A549 (cell line): ENCODE measurements at regions not wholly inside any gene's neighbourhood (a gene's known extent, or its start where the extent isn't known, plus 50 kb on each side); places are given as distances from the start of the nearest gene placed in this dataset.

Source experiments
- ATAC-seq, 2 experiments: fragments of 200-7000 bp in 1 of 2; fragments of >200 bp in 1 of 2; cut with Nextera tagmentation in 1 of 2; cut with Tn5 transposase in 1 of 2; 3 replicates each; pipeline versions ENCODE4 v1.8.0 to v1.9.1; 2018 to 2020; ENCODE audit warnings: mild to moderate bottlenecking in 1 of 2, moderate library complexity in 1 of 2
- CTCF ChIA-PET: fragments of 300-600 bp; sonication (Branson Sonifier 250); formaldehyde crosslinking; extraction: SDS; loops from one replicate; lab custom pipeline; 2021; ENCODE audit warnings: antibody characterized with exemption, inconsistent platforms; lab: Yijun Ruan, JAX
- POLR2A ChIA-PET: fragments of 350-600 bp; formaldehyde crosslinking; extraction: SDS; loops from one replicate; lab custom pipeline; 2021; ENCODE audit warnings: antibody characterized with exemption, inconsistent platforms; lab: Yijun Ruan, JAX
- DNase-seq, 2 experiments: peaks; one replicate each; pipeline versions ENCODE4 v3.0.0 to v3.0.0-alpha.2; 2011 to 2016; ENCODE audit warnings: low read depth in 1 of 2, low spot score in 1 of 2
- FAIRE-seq: peaks from 2 replicates; lab custom pipeline; 2011; peaks lifted over from hg19 to GRCh38; lab: Jason Lieb, UNC
- H3K27ac ChIP-seq, 2 experiments: fragments of >200 bp; sonication (Bioruptor Twin); formaldehyde crosslinking; 3 replicates each; pipeline ENCODE4 v1.5.1; 2016 to 2017
- H3K4me1 ChIP-seq: fragments of >200 bp; sonication (Bioruptor Twin); formaldehyde crosslinking; 3 replicates; pipeline ENCODE4 v1.6.1; 2016
- H3K4me2 ChIP-seq: fragments of >200 bp; sonication (Bioruptor Twin); formaldehyde crosslinking; 3 replicates; pipeline ENCODE4 v1.6.1; 2016
- H3K4me3 ChIP-seq: fragments of >200 bp; sonication (Bioruptor Twin); formaldehyde crosslinking; 3 replicates; pipeline ENCODE4 v1.5.1; 2016
- H3K9me3 ChIP-seq: fragments of >200 bp; sonication (Bioruptor Twin); formaldehyde crosslinking; 3 replicates; pipeline ENCODE4 v1.6.1; 2016
- BCL3 ChIP-seq: fragments of >200 bp; sonication (Bioruptor Twin); formaldehyde crosslinking; IDR thresholded peaks from 3 replicates; pipeline ENCODE4 v1.6.1; 2016
- BHLHE40 ChIP-seq: IDR thresholded peaks from 2 replicates; pipeline ENCODE4 v1.6.1; 2012; ENCODE audit warnings: low read depth, low read length, inconsistent platforms
- CEBPB ChIP-seq, 2 experiments: fragments of >200 bp in 1 of 2; sonication (Bioruptor Twin) in 1 of 2; formaldehyde crosslinking in 1 of 2; IDR thresholded peaks; 2 replicates each; pipeline ENCODE4 v1.6.1; 2012 to 2016
- CHD2 ChIP-seq: fragments of 150-350 bp; IDR thresholded peaks from 2 replicates; pipeline ENCODE4 v1.6.1; 2014; ENCODE audit warnings: low read length; ENCODE audit not compliant: partially characterized antibody
- EHMT2 ChIP-seq: fragments of 200-600 bp; sonication (generic); IDR thresholded peaks from 2 replicates; pipeline ENCODE4 v1.6.1; 2016; ENCODE audit warnings: antibody characterized with exemption, low read depth, mild to moderate bottlenecking, moderate library complexity
- FOXS1 ChIP-seq: fragments of 250-450 bp; sonication (Bioruptor Pico); IDR thresholded peaks from 2 replicates; pipeline ENCODE4 v1.5.0; 2020; ENCODE audit warnings: mild to moderate bottlenecking, moderate library complexity
- HDAC2 ChIP-seq: fragments of 200-600 bp; sonication (generic); IDR thresholded peaks from 2 replicates; pipeline ENCODE4 v1.6.1; 2016
- MAFK ChIP-seq: fragments of 450-650 bp; IDR thresholded peaks from 2 replicates; pipeline ENCODE4 v1.6.1; 2014; ENCODE audit not compliant: partially characterized antibody
- MAZ ChIP-seq: fragments of 150-350 bp; IDR thresholded peaks from 2 replicates; pipeline ENCODE4 v1.6.1; 2014; ENCODE audit warnings: antibody characterized with exemption, low read depth, low read length, borderline replicate concordance
- NFE2L2 ChIP-seq: fragments of 150-350 bp; conservative IDR thresholded peaks from 2 replicates; pipeline ENCODE4 v1.6.1; 2014; ENCODE audit warnings: low read length
- NR3C1 ChIP-seq: fragments of >200 bp; sonication (Bioruptor Twin); formaldehyde crosslinking; IDR thresholded peaks from 3 replicates; pipeline ENCODE4 v1.6.1; 2017
- PHF8 ChIP-seq: fragments of 200-600 bp; sonication (generic); IDR thresholded peaks from 2 replicates; pipeline ENCODE4 v1.6.1; 2016; ENCODE audit warnings: low read depth, mild to moderate bottlenecking, antibody characterized with exemption, moderate library complexity, borderline replicate concordance
- POLR2A ChIP-seq: IDR thresholded peaks from 2 replicates; pipeline ENCODE4 v1.6.1; 2012; ENCODE audit warnings: mild to moderate bottlenecking, low read length
- RCOR1 ChIP-seq: fragments of 150-350 bp; IDR thresholded peaks from 2 replicates; pipeline ENCODE4 v1.6.1; 2014; ENCODE audit warnings: antibody characterized with exemption, low read length, low read depth
- TFCP2L1 ChIP-seq: fragments of 250-450 bp; sonication (Bioruptor Pico); IDR thresholded peaks from 2 replicates; pipeline ENCODE4 v1.5.0; 2021; ENCODE audit warnings: mild to moderate bottlenecking
- USF2 ChIP-seq: fragments of 450-650 bp; IDR thresholded peaks from 2 replicates; pipeline ENCODE4 v1.6.1; 2014; ENCODE audit warnings: antibody characterized with exemption
- WGBS: methylation state at CpG from one replicate; pipeline ENCODE4 v1.1.6; 2017; ENCODE audit errors: missing lambda C conversion rate; 5-methylcytosine and 5-hydroxymethylcytosine counted together
- TF ChIP-seq, protein P1 (sequence below): IDR thresholded peaks from 2 replicates; pipeline ENCODE4 v1.6.1; 2012
- TF ChIP-seq, protein P2 (sequence below): IDR thresholded peaks from 2 replicates; pipeline ENCODE4 v1.6.1; 2012; ENCODE audit warnings: low read depth, borderline replicate concordance
- TF ChIP-seq, protein P3 (sequence below): fragments of 250-450 bp; sonication (Bioruptor Pico); IDR thresholded peaks from 2 replicates; pipeline ENCODE4 v1.5.0; 2020; ENCODE audit warnings: low read depth, mild to moderate bottlenecking, moderate library complexity
- TF ChIP-seq, protein P4 (sequence below): fragments of 150-350 bp; IDR thresholded peaks from 2 replicates; pipeline ENCODE4 v1.6.1; 2014; ENCODE audit warnings: low read depth, mild to moderate bottlenecking, low read length

- DNase-seq (no peak), FAIRE-seq (no peak), ATAC-seq (no peak)
- H3K27ac ChIP-seq: no peak overlapping the region
- no peak overlapping the region for H3K4me3 ChIP-seq
- no peaks in the 10 kb centered on the region for H3K9me3 ChIP-seq
- ChIA-PET POLR2A (no interaction called here), CTCF (interaction anchor here (0.5 to 10.9 kb wide), 6 partner anchors 10 to 1503 kb away, joined by 3 to 116 read pairs (median 4); no protein-coding TSS in a partner anchor)
- peaks cover 11% of the 10 kb centered on the region; the same call in 2 of the 3 replicates for H3K4me1 ChIP-seq
- H3K4me2 ChIP-seq: no peak overlapping the region
- TF ChIP-seq PHF8: no peak
- TF ChIP-seq NFE2L2: no peak
- TF ChIP-seq, protein P1, sequence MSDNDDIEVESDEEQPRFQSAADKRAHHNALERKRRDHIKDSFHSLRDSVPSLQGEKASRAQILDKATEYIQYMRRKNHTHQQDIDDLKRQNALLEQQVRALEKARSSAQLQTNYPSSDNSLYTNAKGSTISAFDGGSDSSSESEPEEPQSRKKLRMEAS: no peak
- TF ChIP-seq USF2: no peak
- no peak for TF ChIP-seq RCOR1
- TF ChIP-seq, protein P2, sequence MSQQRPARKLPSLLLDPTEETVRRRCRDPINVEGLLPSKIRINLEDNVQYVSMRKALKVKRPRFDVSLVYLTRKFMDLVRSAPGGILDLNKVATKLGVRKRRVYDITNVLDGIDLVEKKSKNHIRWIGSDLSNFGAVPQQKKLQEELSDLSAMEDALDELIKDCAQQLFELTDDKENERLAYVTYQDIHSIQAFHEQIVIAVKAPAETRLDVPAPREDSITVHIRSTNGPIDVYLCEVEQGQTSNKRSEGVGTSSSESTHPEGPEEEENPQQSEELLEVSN: no peak
- TF ChIP-seq HDAC2: no peak
- no peak for TF ChIP-seq TFCP2L1 (CRISPR knock-in tag)
- no peak for TF ChIP-seq BHLHE40
- TF ChIP-seq, protein P3, sequence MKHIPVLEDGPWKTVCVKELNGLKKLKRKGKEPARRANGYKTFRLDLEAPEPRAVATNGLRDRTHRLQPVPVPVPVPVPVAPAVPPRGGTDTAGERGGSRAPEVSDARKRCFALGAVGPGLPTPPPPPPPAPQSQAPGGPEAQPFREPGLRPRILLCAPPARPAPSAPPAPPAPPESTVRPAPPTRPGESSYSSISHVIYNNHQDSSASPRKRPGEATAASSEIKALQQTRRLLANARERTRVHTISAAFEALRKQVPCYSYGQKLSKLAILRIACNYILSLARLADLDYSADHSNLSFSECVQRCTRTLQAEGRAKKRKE: no peak
- no peak for TF ChIP-seq FOXS1 (CRISPR knock-in tag)
- no peak for TF ChIP-seq BCL3
- no peak for TF ChIP-seq MAFK
- no peak for TF ChIP-seq CHD2
- TF ChIP-seq NR3C1: no peak
- TF ChIP-seq POLR2A: no peak
- TF ChIP-seq, protein P4, sequence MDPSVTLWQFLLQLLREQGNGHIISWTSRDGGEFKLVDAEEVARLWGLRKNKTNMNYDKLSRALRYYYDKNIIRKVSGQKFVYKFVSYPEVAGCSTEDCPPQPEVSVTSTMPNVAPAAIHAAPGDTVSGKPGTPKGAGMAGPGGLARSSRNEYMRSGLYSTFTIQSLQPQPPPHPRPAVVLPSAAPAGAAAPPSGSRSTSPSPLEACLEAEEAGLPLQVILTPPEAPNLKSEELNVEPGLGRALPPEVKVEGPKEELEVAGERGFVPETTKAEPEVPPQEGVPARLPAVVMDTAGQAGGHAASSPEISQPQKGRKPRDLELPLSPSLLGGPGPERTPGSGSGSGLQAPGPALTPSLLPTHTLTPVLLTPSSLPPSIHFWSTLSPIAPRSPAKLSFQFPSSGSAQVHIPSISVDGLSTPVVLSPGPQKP: no peak
- TF ChIP-seq MAZ: no peak
- no peak for TF ChIP-seq CEBPB (IDR thresholded peaks at IDR 0.05)
- 81% methylated on average over 3 of the region's 3 CpGs for WGBS
Measured at GRCh38 chr2:200730960-200731359, 80.8 kb upstream of the BZW1 start.

DNA sequence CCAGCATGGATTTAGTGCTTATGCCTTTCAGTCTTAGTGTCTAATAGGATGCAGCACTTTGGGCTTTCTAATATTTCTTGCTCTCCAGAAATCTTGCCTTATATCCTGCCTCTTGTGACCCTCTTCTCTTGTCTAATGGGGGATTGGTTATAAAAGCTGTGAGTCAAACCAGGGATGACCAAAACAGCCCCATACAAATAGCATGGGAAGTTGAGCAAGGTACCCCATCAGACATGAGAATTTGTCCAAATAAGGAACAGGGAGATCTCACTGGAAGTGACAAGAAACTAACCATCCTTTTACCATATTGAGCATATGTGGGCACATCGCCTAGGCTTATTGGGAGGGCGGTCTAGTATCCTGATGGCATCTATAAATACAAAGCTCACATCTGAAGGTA is 78.8 kb upstream of the BZW1 start:
- POLR2A ChIA-PET: no interaction called here
- CTCF ChIA-PET: interaction anchor here (0.6 to 10.9 kb wide), 2 partner anchors 21 to 751 kb away, joined by 3 to 116 read pairs; no protein-coding TSS in a partner anchor

More for the DNA sequence above, 78.8 kb upstream of the BZW1 start:
- FAIRE-seq: no peak
- TF ChIP-seq NR3C1: no peak
- TF ChIP-seq, protein P2: no peak
- TF ChIP-seq, protein P4: no peak
- TF ChIP-seq EHMT2: no peak
- TF ChIP-seq, all 56 proteins: peak for 0
- Histone ChIP-seq H3K4me2 (no peak overlapping the region), H3K27ac (no peak overlapping the region), H3K4me1 (peaks cover 14% of the 10 kb centered on the region; the same call in 2 of the 3 replicates), H3K4me3 (no peak overlapping the region), H3K9me3 (no peaks in the 10 kb centered on the region)
- no peak for DNase-seq
- no peak for ATAC-seq
- WGBS: 81% methylated on average over 2 of the region's 2 CpGs
